ENCODE measurements at regions not wholly inside any gene's neighbourhood (a gene's known extent, or its start where the extent isn't known, plus 50 kb on each side); places are given as distances from the start of the nearest gene placed in this dataset.
"Not testable (repeated sequence)": the region's sequence is repeated elsewhere in the genome, so short reads cannot be mapped to it uniquely, and the experiment has no call there.

DNA sequence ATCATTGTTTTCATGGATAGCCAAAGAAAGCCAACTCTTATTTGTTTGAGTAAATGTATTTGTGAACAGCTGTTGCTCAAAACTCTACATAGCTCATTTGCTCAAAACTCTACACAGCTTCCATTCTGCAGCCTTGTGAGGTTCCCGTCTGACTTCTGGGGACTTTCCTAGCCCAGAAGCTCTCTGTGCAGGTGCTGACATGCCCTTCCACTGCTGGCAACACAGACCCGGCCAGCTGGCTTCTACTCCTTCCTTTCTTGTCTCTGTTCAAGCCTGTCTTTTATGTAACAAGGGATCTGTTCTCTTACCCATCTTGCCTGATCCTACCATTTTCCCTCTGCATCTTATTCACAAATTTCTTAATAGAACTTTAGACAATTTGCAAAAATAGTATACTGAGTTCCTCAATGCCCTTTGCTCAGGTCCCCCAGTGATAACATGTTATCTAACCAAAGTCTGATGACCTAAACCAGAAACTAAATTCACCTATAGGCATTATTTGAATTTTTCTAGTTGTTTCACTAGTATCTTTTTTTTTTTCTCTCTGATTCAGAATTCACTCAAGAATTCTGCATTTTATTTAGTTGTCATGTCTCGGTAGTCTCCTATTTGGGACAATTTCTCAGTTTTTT lies 556.5 kb upstream of the SEMA6A start:
- no peaks in the 10 kb centered on the region for H3K4me1 ChIP-seq (ENCODE audit: control insufficient read depth in 1 of 2, insufficient read depth in 2 of 2, low read length in 2 of 2)
- H3K27me3 ChIP-seq (ENCODE audit: control insufficient read depth in 1 of 2, insufficient read depth in 2 of 2, low read length in 1 of 2) = peaks cover 0 to 4% of the 10 kb centered on the region in 2 donors
- WGBS, 2 donors = 62 to 75% methylated on average over 3 of the region's 3 CpGs
- intact Hi-C loops (cut with DNase I) = no loop called here
- no peaks in the 10 kb centered on the region for H3K9me3 ChIP-seq (ENCODE audit: control insufficient read depth, low read length)
- no peak overlapping the region for H3K27ac ChIP-seq (ENCODE audit: low read depth in 1 of 2, low read length in 2 of 2)
- no peak overlapping the region for H3K4me3 ChIP-seq (ENCODE audit: low read length in 2 of 2)
- no peaks in the 10 kb centered on the region for H3K36me3 ChIP-seq (ENCODE audit: control insufficient read depth in 1 of 2, insufficient read depth in 2 of 2, low read length in 1 of 2)
- no peak for DNase-seq
- no peak for ATAC-seq (ENCODE audit: low FRiP score)

DNA sequence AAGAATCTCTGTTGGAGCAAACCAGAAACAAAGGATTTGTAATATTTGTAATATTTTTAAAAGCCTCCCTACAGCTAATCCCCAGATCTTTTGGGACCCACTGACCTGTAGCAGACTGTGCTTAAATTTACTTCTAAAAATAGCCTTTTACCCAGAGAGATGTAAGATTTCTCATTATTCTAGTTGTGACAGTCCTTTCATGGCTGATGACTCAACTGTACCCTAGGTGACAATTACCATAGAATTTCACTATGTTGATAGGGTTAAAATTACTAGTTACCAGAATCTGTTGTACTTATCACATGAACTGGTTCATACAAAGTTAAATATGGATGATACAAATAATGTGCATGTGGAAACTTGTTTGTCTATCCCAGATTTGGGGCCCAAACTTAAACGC lies 543.9 kb upstream of the SEMA6A start:
- peaks cover 1% of the 10 kb centered on the region for H3K9me3 ChIP-seq (ENCODE audit: control insufficient read depth, low read length)
- H3K4me1 ChIP-seq (ENCODE audit: control insufficient read depth in 1 of 2, insufficient read depth in 2 of 2, low read length in 2 of 2) = no peaks in the 10 kb centered on the region
- H3K27me3 ChIP-seq (ENCODE audit: control insufficient read depth in 1 of 2, insufficient read depth in 2 of 2, low read length in 1 of 2) = no peaks in the 10 kb centered on the region
- ATAC-seq (ENCODE audit: low FRiP score) (no peak), DNase-seq (no peak)
- H3K27ac ChIP-seq (ENCODE audit: low read depth in 1 of 2, low read length in 2 of 2) = no peak overlapping the region
- intact Hi-C loops (cut with DNase I) = no loop called here
- 84 to 88% methylated on average over 1 of the region's 1 CpG for WGBS, 2 donors
- H3K36me3 ChIP-seq (ENCODE audit: control insufficient read depth in 1 of 2, insufficient read depth in 2 of 2, low read length in 1 of 2) = no peaks in the 10 kb centered on the region
- H3K4me3 ChIP-seq (ENCODE audit: low read length in 2 of 2) = no peak overlapping the region

DNA sequence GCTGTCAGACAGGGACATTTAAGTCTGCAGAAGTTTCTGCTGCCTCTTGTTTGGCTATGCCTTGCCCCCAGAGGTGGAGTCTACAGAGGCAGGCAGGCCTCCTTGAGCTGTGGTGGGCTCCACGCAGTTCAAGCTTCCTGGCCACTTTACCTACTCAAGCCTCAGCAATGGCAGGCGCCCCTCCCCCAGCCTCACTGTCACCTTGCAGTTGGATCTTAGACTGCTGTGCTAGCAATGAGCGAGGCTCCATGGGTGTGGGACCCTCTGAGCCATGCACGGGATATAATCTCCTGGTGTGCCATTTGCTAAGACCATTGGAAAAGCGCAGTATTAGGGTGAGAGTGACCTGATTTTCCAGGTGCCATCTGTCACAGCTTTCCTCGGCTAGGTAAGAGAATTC lies 542.7 kb upstream of the SEMA6A start:
- 78 to 79% methylated on average over 6 of the region's 6 CpGs for WGBS, 2 donors
- H3K9me3 ChIP-seq (ENCODE audit: control insufficient read depth, low read length); DNase-seq; H3K4me3 ChIP-seq (ENCODE audit: low read length in 2 of 2); H3K27me3 ChIP-seq (ENCODE audit: control insufficient read depth in 1 of 2, insufficient read depth in 2 of 2, low read length in 1 of 2); intact Hi-C loops (cut with DNase I); H3K27ac ChIP-seq (ENCODE audit: low read depth in 1 of 2, low read length in 2 of 2); ATAC-seq (ENCODE audit: low FRiP score); H3K36me3 ChIP-seq (ENCODE audit: control insufficient read depth in 1 of 2, insufficient read depth in 2 of 2, low read length in 1 of 2); H3K4me1 ChIP-seq (ENCODE audit: control insufficient read depth in 1 of 2, insufficient read depth in 2 of 2, low read length in 2 of 2): not testable (repeated sequence)

DNA sequence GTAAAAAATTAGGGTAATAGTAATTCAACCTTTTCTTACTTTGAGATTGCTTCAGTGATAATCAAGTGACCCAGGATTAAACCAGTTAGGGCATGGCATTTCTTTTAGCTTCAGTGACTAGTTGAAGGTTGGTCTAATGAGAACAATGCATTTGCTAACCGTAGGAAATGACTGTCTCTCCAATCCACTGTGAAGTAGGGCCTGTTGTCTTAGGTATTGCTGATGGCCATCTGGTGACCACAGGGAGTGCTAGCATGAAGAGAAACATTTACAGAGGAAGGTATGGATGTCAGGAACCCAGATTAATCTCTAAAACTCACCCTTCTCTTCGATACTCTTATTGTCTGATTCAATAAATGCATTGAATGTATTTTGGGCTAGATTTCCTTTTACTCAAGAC lies 535.9 kb upstream of the SEMA6A start:
- WGBS, 2 donors = 86 to 89% methylated on average over 2 of the region's 2 CpGs
- H3K27me3 ChIP-seq (ENCODE audit: control insufficient read depth in 1 of 2, insufficient read depth in 2 of 2, low read length in 1 of 2) = no peaks in the 10 kb centered on the region
- intact Hi-C loops (cut with DNase I) = no loop called here
- no peak overlapping the region for H3K4me3 ChIP-seq (ENCODE audit: low read length in 2 of 2)
- H3K9me3 ChIP-seq (ENCODE audit: control insufficient read depth, low read length) = no peaks in the 10 kb centered on the region
- DNase-seq = no peak
- H3K4me1 ChIP-seq (ENCODE audit: control insufficient read depth in 1 of 2, insufficient read depth in 2 of 2, low read length in 2 of 2) = no peaks in the 10 kb centered on the region
- no peaks in the 10 kb centered on the region for H3K36me3 ChIP-seq (ENCODE audit: control insufficient read depth in 1 of 2, insufficient read depth in 2 of 2, low read length in 1 of 2)
- no peak for ATAC-seq (ENCODE audit: low FRiP score)
- H3K27ac ChIP-seq (ENCODE audit: low read depth in 1 of 2, low read length in 2 of 2) = no peak overlapping the region

DNA sequence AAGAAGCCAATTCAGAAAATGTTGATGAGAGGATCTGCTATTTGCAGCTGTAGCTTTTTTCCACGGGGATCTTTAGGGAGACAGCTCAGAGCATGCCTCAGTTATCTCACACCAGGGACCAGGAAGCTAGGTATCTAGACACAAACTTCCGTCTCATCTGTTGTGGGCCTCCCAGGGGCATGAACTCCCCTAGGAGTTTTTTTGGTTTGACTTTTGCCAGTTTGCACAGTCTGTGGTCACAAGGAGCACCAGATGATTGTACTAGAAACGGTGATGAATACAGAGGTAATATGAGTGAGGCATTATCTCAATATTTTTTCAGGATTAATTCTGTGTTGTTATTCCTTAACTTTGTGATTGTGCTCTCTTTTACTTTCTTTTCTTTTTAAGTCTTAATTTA lies 533.2 kb upstream of the SEMA6A start:
- H3K36me3 ChIP-seq (ENCODE audit: control insufficient read depth in 1 of 2, insufficient read depth in 2 of 2, low read length in 1 of 2) = no peaks in the 10 kb centered on the region
- H3K4me3 ChIP-seq (ENCODE audit: low read length in 2 of 2) = no peak overlapping the region
- ATAC-seq (ENCODE audit: low FRiP score) (no peak), DNase-seq (no peak)
- 72 to 74% methylated on average over 3 of the region's 3 CpGs for WGBS, 2 donors
- no peaks in the 10 kb centered on the region for H3K9me3 ChIP-seq (ENCODE audit: control insufficient read depth, low read length)
- no peaks in the 10 kb centered on the region for H3K27me3 ChIP-seq (ENCODE audit: control insufficient read depth in 1 of 2, insufficient read depth in 2 of 2, low read length in 1 of 2)
- no peaks in the 10 kb centered on the region for H3K4me1 ChIP-seq (ENCODE audit: control insufficient read depth in 1 of 2, insufficient read depth in 2 of 2, low read length in 2 of 2)
- no peak overlapping the region for H3K27ac ChIP-seq (ENCODE audit: low read depth in 1 of 2, low read length in 2 of 2)
- intact Hi-C loops (cut with DNase I) = no loop called here

DNA sequence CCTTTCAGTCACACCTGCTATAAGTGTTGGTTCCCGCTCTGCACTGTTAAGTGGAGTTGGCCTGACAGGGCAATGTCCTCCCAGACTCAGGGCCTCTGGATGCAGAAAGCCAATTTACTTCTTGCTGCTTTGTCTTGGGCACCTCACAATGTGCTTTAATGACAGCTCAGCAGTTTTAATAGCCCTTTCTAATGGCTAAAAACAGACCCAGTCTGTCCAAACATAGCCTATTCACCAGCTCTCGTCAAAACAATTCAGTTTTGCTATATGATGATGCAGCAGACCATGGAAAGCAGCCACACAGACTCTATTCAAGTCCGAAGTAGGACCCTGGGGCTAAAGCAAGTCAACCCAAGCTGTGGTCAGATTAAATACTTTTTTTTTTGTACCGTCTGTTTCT lies 529.1 kb upstream of the SEMA6A start:
- H3K4me1 ChIP-seq (ENCODE audit: control insufficient read depth in 1 of 2, insufficient read depth in 2 of 2, low read length in 2 of 2) = no peaks in the 10 kb centered on the region
- H3K36me3 ChIP-seq (ENCODE audit: control insufficient read depth in 1 of 2, insufficient read depth in 2 of 2, low read length in 1 of 2) = no peaks in the 10 kb centered on the region
- no peaks in the 10 kb centered on the region for H3K9me3 ChIP-seq (ENCODE audit: control insufficient read depth, low read length)
- no peak overlapping the region for H3K4me3 ChIP-seq (ENCODE audit: low read length in 2 of 2)
- no peaks in the 10 kb centered on the region for H3K27me3 ChIP-seq (ENCODE audit: control insufficient read depth in 1 of 2, insufficient read depth in 2 of 2, low read length in 1 of 2)
- no peak for ATAC-seq (ENCODE audit: low FRiP score)
- no peak for DNase-seq
- intact Hi-C loops (cut with DNase I) = no loop called here
- H3K27ac ChIP-seq (ENCODE audit: low read depth in 1 of 2, low read length in 2 of 2) = no peak overlapping the region
- 68 to 78% methylated on average over 4 of the region's 4 CpGs for WGBS, 2 donors

DNA sequence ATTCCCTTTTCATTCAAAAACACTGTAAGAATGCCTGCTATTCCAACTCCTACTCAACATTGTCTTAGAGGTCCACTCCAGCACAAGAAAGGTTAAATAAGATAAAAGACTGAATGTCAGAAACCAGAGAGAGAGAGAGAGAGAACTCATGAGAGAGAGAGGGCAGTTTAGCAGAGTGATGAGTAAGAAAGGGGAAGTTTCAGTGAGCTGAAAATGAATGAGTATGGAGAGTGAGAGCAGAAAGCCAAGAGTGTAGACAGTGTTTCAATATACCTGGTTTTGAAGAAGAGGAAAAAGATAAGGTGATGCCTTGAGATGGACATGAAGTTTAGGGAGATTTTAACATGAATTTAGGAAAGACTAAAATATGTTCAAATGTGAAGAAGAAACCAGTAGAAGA lies 528.0 kb upstream of the SEMA6A start:
- Histone ChIP-seq H3K4me1 (ENCODE audit: control insufficient read depth in 1 of 2, insufficient read depth in 2 of 2, low read length in 2 of 2) (no peaks in the 10 kb centered on the region), H3K27me3 (ENCODE audit: control insufficient read depth in 1 of 2, insufficient read depth in 2 of 2, low read length in 1 of 2) (no peaks in the 10 kb centered on the region), H3K27ac (ENCODE audit: low read depth in 1 of 2, low read length in 2 of 2) (no peak overlapping the region), H3K36me3 (ENCODE audit: control insufficient read depth in 1 of 2, insufficient read depth in 2 of 2, low read length in 1 of 2) (no peaks in the 10 kb centered on the region), H3K9me3 (ENCODE audit: control insufficient read depth, low read length) (no peaks in the 10 kb centered on the region), H3K4me3 (ENCODE audit: low read length in 2 of 2) (no peak overlapping the region)
- DNase-seq (no peak), ATAC-seq (ENCODE audit: low FRiP score) (no peak)
- intact Hi-C loops (cut with DNase I) = no loop called here

DNA sequence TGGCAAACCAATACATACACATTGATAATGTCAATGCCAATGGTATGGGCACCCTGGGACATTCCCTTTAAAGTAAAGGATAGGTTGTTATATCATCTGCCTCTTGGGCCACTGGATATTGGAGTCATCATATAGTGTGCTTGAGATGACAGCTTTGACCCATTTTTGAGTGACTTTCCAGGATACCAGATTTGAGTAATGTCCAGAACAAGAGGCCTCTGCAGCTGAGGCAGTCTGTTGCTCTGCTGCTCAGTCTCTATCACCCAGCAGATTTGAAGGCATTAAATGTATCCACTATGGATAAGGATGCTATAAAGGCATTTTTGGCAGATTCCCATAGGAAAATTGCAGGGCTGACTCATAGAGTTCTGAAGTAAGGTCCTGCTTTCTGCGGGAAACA lies 525.6 kb upstream of the SEMA6A start:
- 92 to 96% methylated on average over 1 of the region's 1 CpG for WGBS, 2 donors
- intact Hi-C loops (cut with DNase I) = no loop called here
- no peak for ATAC-seq (ENCODE audit: low FRiP score)

DNA sequence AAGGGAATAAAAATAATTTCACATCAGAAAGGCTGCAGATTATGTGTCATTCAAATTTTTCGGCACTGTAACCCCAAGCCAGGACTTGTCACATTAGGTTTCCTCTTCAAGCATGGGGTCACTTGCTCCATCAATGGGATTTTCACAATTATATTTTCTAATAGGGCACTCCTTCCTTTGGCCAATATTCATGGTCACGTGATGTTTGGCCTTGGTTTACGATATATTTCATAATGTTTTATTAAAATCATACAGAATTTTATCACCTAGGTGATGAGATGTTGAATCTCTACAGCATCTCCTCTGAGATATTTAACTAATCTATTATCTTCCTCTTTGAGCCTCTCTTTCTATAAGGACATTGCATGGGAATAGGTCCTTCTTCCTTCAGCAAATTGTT lies 523.5 kb upstream of the SEMA6A start:
- Histone ChIP-seq H3K4me1 (ENCODE audit: control insufficient read depth in 1 of 2, insufficient read depth in 2 of 2, low read length in 2 of 2) (peaks cover 0 to 2% of the 10 kb centered on the region in 2 donors), H3K27ac (ENCODE audit: low read depth in 1 of 2, low read length in 2 of 2) (no peak overlapping the region), H3K4me3 (ENCODE audit: low read length in 2 of 2) (no peak overlapping the region), H3K36me3 (ENCODE audit: control insufficient read depth in 1 of 2, insufficient read depth in 2 of 2, low read length in 1 of 2) (no peaks in the 10 kb centered on the region), H3K9me3 (ENCODE audit: control insufficient read depth, low read length) (no peaks in the 10 kb centered on the region), H3K27me3 (ENCODE audit: control insufficient read depth in 1 of 2, insufficient read depth in 2 of 2, low read length in 1 of 2) (no peaks in the 10 kb centered on the region)
- ATAC-seq (ENCODE audit: low FRiP score) (no peak), DNase-seq (no peak)
- WGBS, 2 donors = 91 to 94% methylated on average over 3 of the region's 3 CpGs
- intact Hi-C loops (cut with DNase I) = no loop called here

More for the DNA sequence above, 525.6 kb upstream of the SEMA6A start:
- Histone ChIP-seq H3K4me3 (ENCODE audit: low read length in 2 of 2) (no peak overlapping the region), H3K27me3 (ENCODE audit: control insufficient read depth in 1 of 2, insufficient read depth in 2 of 2, low read length in 1 of 2) (no peaks in the 10 kb centered on the region), H3K36me3 (ENCODE audit: control insufficient read depth in 1 of 2, insufficient read depth in 2 of 2, low read length in 1 of 2) (no peaks in the 10 kb centered on the region), H3K4me1 (ENCODE audit: control insufficient read depth in 1 of 2, insufficient read depth in 2 of 2, low read length in 2 of 2) (peaks cover 0 to 2% of the 10 kb centered on the region in 2 donors), H3K27ac (ENCODE audit: low read depth in 1 of 2, low read length in 2 of 2) (no peak overlapping the region), H3K9me3 (ENCODE audit: control insufficient read depth, low read length) (no peaks in the 10 kb centered on the region)
- no peak for DNase-seq

Measured in aorta (tissue), 5 donors.